Panc1 (cell line): ENCODE measurements at regions not wholly inside any gene's neighbourhood (a gene's known extent, or its start where the extent isn't known, plus 50 kb on each side); places are given as distances from the start of the nearest gene placed in this dataset.

Experiments
- ATAC-seq: fragments of 200-7000 bp; cut with Tn5 transposase; 2 replicates; pipeline ENCODE4 v1.9.1; 2020; ENCODE audit warnings: mild to moderate bottlenecking, moderate library complexity
- BruUV-seq: library from RNA; stranded (reverse); fragments of 400-500 nt; replicated peaks from 2 replicates; lab custom pipeline; 2021; lab: Mats Ljungman, UMichigan
- CTCF ChIA-PET: fragments of 300-600 bp; sonication (Branson Sonifier 250); formaldehyde crosslinking; loops from one replicate; lab custom pipeline; 2022; ENCODE audit warnings: antibody characterized with exemption; lab: Charles Lee
- POLR2A ChIA-PET: fragments of 300-600 bp; sonication (Branson Sonifier 250); formaldehyde crosslinking; loops from one replicate; lab custom pipeline; 2022; ENCODE audit warnings: antibody characterized with exemption; lab: Charles Lee
- DNase-seq: peaks from one replicate; pipeline ENCODE4 v3.0.0-alpha.2; 2010; ENCODE audit warnings: low read depth, low spot score
- H3K27ac ChIP-seq: 2 replicates; pipeline ENCODE4 v1.5.1; 2011; ENCODE audit warnings: mild to moderate bottlenecking, low read length, inconsistent platforms
- H3K27me3 ChIP-seq: fragments of 200-500 bp; sonication (Bioruptor generic); 2 replicates; pipeline ENCODE4 v1.6.0; 2014; ENCODE audit warnings: low read length, inconsistent platforms; ENCODE audit not compliant: control insufficient read depth, insufficient read depth
- H3K36me3 ChIP-seq: fragments of 200-500 bp; sonication (Bioruptor generic); 2 replicates; pipeline ENCODE4 v1.5.1; 2014; ENCODE audit warnings: inconsistent platforms, mild to moderate bottlenecking, low read length, moderate library complexity; ENCODE audit not compliant: control insufficient read depth, insufficient read depth
- H3K4me1 ChIP-seq: 2 replicates; pipeline ENCODE4 v1.5.1; 2011; ENCODE audit warnings: inconsistent platforms, mild to moderate bottlenecking, low read length, moderate library complexity; ENCODE audit not compliant: control insufficient read depth, insufficient read depth
- H3K4me3 ChIP-seq, 2 experiments: 2 replicates each; pipeline ENCODE4 v1.5.1; 2011 to 2012; ENCODE audit warnings: low read depth in 2 of 2, low read length in 2 of 2, mild to moderate bottlenecking in 2 of 2, inconsistent platforms in 1 of 2, moderate library complexity in 1 of 2
- H3K9me3 ChIP-seq: fragments of 200-500 bp; sonication (Bioruptor generic); 2 replicates; pipeline ENCODE4 v1.5.1; 2014; ENCODE audit warnings: low read depth, mild to moderate bottlenecking, inconsistent platforms, low read length, moderate library complexity; ENCODE audit not compliant: control insufficient read depth, insufficient read depth
- POLR2AphosphoS5 ChIP-seq: IDR thresholded peaks from 2 replicates; pipeline ENCODE4 v1.6.1; 2012; ENCODE audit warnings: mild to moderate bottlenecking, low read depth, low read length, moderate library complexity
- SIN3A ChIP-seq: IDR thresholded peaks from 2 replicates; pipeline ENCODE4 v1.6.1; 2012; ENCODE audit warnings: low read depth, mild to moderate bottlenecking, low read length, moderate library complexity, borderline replicate concordance; ENCODE audit not compliant: insufficient read depth
- TCF7L2 ChIP-seq: IDR thresholded peaks from 2 replicates; pipeline ENCODE4 v1.6.1; 2011; ENCODE audit warnings: mild to moderate bottlenecking, low read depth, low read length, inconsistent platforms
- in situ Hi-C: cut with HindIII; loops from 2 replicates; pipeline ENCODE4 v1.10.0; 2016; ENCODE audit warnings: low sequenced_read_pairs, low pct_unique_long_range_greater_than_20kb
- intact Hi-C: fragments of 100-400 bp; cut with micrococcal nuclease; formaldehyde crosslinking; loops from one replicate; pipeline ENCODE4 v1.10.0; 2022; ENCODE audit not compliant: unreplicated experiment
- TF ChIP-seq, protein P1 (sequence below), 2 experiments: IDR thresholded peaks; 2 replicates each; pipeline ENCODE4 v1.6.1; 2011 to 2012; ENCODE audit warnings: low read depth in 2 of 2, control low read depth in 1 of 2, low read length in 1 of 2, mild to moderate bottlenecking in 1 of 2, moderate library complexity in 1 of 2; ENCODE audit not compliant: insufficient read depth in 1 of 2
- TF ChIP-seq, protein P2 (sequence below): fragments of 450-650 bp; IDR thresholded peaks from 2 replicates; pipeline ENCODE4 v1.5.1; 2017; ENCODE audit warnings: mild to moderate bottlenecking

DNA sequence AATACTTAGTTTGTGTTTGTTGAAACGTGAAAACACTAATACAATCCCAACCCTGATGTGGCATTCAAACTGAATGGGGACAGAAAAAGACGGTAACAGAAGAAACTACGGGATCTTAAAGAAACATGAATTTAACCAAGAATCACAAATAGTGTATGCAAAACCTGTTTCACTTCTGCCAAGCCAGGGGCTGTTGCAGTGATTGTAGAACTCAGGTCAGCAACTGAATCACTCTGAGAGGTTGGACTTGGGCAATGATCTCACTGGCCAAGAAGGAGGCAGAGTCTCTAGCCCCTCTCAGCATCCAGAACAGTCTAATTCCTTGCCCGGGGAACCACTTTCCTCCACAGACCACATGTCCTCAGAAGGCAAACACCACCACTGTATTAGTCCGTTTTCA is 54.9 kb upstream of the CRIM1 start:
- in situ Hi-C loops (no loop called here), intact Hi-C loops (no loop called here)
- Histone ChIP-seq H3K36me3 (no peaks in the 10 kb centered on the region), H3K4me3 (no peak overlapping the region), H3K4me1 (0 out of 2 replicates have a peak, but pooled peaks cover 2% of the 10 kb centered on the region), H3K27me3 (no peaks in the 10 kb centered on the region), H3K27ac (no peak overlapping the region), H3K9me3 (no peaks in the 10 kb centered on the region)
- ATAC-seq: no peak
- POLR2A ChIA-PET: no interaction called here
- BruUV-seq: no TSS peak
- DNase-seq: no peak
- TF ChIP-seq, protein P1, sequence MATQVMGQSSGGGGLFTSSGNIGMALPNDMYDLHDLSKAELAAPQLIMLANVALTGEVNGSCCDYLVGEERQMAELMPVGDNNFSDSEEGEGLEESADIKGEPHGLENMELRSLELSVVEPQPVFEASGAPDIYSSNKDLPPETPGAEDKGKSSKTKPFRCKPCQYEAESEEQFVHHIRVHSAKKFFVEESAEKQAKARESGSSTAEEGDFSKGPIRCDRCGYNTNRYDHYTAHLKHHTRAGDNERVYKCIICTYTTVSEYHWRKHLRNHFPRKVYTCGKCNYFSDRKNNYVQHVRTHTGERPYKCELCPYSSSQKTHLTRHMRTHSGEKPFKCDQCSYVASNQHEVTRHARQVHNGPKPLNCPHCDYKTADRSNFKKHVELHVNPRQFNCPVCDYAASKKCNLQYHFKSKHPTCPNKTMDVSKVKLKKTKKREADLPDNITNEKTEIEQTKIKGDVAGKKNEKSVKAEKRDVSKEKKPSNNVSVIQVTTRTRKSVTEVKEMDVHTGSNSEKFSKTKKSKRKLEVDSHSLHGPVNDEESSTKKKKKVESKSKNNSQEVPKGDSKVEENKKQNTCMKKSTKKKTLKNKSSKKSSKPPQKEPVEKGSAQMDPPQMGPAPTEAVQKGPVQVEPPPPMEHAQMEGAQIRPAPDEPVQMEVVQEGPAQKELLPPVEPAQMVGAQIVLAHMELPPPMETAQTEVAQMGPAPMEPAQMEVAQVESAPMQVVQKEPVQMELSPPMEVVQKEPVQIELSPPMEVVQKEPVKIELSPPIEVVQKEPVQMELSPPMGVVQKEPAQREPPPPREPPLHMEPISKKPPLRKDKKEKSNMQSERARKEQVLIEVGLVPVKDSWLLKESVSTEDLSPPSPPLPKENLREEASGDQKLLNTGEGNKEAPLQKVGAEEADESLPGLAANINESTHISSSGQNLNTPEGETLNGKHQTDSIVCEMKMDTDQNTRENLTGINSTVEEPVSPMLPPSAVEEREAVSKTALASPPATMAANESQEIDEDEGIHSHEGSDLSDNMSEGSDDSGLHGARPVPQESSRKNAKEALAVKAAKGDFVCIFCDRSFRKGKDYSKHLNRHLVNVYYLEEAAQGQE (IDR thresholded peaks at IDR 0.05; ENCODE audit: insufficient read depth in 1 of 2, low read depth in 2 of 2, low read length in 1 of 2): no peak
- no peak for TF ChIP-seq SIN3A
- TF ChIP-seq TCF7L2: no peak
- TF ChIP-seq, protein P2, sequence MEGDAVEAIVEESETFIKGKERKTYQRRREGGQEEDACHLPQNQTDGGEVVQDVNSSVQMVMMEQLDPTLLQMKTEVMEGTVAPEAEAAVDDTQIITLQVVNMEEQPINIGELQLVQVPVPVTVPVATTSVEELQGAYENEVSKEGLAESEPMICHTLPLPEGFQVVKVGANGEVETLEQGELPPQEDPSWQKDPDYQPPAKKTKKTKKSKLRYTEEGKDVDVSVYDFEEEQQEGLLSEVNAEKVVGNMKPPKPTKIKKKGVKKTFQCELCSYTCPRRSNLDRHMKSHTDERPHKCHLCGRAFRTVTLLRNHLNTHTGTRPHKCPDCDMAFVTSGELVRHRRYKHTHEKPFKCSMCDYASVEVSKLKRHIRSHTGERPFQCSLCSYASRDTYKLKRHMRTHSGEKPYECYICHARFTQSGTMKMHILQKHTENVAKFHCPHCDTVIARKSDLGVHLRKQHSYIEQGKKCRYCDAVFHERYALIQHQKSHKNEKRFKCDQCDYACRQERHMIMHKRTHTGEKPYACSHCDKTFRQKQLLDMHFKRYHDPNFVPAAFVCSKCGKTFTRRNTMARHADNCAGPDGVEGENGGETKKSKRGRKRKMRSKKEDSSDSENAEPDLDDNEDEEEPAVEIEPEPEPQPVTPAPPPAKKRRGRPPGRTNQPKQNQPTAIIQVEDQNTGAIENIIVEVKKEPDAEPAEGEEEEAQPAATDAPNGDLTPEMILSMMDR: no peak
- TF ChIP-seq POLR2AphosphoS5: no peak
- CTCF ChIA-PET: no interaction called here

DNA sequence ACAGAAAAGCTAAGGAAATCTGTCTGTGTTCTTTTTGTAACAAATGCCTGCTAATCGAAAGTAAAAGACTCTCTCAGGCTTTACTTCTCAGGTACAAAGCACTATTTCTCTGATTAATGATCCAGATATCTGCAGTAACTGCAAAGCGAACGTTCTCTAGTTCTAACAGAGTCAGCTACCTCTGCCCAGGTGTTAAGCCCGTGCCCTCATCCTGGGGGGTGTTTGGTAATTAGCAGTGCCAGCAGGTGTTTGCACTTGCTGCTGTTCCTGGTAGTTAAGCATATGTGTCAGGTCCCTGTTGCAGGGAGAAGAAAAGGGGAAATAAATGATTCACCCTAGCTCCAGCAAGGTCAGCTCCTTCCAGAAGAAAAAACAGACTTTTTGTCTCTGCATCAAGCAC is 58.8 kb upstream of the CRIM1 start:
- POLR2A ChIA-PET: no interaction called here
- in situ Hi-C loops: no loop called here
- Histone ChIP-seq H3K27ac (no peak overlapping the region), H3K4me3 (no peak overlapping the region), H3K9me3 (no peaks in the 10 kb centered on the region), H3K36me3 (no peaks in the 10 kb centered on the region), H3K4me1 (0 out of 2 replicates have a peak, but pooled peaks cover 2% of the 10 kb centered on the region), H3K27me3 (no peaks in the 10 kb centered on the region)
- no peak for ATAC-seq
- intact Hi-C loops: no loop called here
- DNase-seq: no peak
- BruUV-seq: no TSS peak
- CTCF ChIA-PET: no interaction called here
- TF ChIP-seq, protein P1 (IDR thresholded peaks at IDR 0.05; ENCODE audit: insufficient read depth in 1 of 2, low read depth in 2 of 2, low read length in 1 of 2): no peak
- no peak for TF ChIP-seq POLR2AphosphoS5
- TF ChIP-seq SIN3A: no peak
- TF ChIP-seq, protein P2: no peak
- TF ChIP-seq TCF7L2: no peak
